Umbilical cord (tissue), 1 donor: ENCODE measurements at regions not wholly inside any gene's neighbourhood (a gene's known extent, or its start where the extent isn't known, plus 50 kb on each side); places are given as distances from the start of the nearest gene placed in this dataset.
"Not testable (repeated sequence)": the region's sequence is repeated elsewhere in the genome, so short reads cannot be mapped to it uniquely, and the experiment has no call there.

ENCODE experiments used
- DNase-seq: peaks from one replicate; pipeline ENCODE4 v3.0.0-alpha.2; 2015; ENCODE audit warnings: low spot score

DNA sequence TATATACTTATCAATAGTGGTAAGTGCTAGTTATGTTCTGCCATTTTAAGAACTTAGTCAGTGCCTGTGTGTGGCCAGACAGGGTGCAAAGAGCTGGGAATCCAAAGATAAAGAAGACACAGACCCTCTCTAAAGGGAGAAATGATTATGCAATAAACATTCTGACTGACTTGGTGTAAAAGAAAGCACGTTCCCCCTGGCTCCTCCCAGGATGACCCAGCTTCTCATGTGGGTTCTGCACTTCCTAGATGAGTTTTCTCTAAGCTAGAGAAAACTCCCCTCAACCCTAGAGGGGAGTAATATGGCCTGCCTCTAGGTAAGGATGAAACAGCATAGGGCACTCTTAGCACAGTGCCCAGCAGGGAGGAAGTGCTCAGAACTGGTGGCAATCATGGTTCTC, 231.2 kb downstream of the VRK1 start:
- DNase-seq: no peak

- no peak for DNase-seq
Observed at GRCh38 chr14:97029800-97030199, 232.6 kb downstream of the VRK1 start.

DNA sequence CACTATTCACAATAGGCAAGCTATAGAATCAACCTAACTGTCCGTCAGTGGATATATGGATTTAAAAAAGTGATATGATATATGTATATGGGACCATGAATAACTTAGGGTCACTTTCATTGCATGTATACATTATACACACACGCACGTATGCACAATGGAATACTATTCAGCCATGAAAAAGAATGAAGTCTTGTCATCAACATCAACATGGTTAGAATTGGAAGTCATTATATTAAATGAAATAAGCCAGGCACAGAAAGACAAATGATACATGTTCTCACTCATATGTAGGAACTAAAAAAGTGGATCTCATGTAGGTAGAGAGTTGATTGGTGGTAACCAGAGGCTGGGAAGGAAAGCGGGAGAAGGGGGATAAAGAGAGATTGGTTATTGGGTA, 234.3 kb downstream of the VRK1 start:
- no peak for DNase-seq

DNA sequence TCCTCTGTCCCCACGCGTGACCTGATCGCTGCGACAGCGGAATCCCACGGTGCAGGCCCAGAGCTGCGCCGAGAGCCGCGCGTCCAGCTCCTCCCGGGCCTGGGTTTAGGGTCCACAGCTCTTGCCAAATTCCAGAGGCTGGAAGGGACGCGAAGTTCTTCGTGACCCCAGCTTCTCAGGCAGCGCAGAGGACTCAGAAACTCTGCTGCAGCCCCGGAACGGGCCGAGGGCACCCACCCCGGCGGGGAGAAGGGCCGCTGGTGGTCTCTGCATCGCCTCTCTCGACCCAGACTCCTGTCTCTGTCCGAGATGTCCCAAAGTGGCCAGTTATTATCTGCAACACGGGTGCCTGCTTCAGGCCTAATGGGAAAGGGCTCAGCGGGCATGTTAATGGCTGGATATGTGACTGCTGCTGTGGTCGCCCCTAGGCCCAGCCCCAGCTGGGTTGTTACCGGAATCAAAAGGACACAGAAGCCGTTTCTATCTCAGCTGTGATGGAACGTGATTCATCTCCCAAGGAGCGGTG, 236.4 kb downstream of the VRK1 start:
- no peak for DNase-seq

DNA sequence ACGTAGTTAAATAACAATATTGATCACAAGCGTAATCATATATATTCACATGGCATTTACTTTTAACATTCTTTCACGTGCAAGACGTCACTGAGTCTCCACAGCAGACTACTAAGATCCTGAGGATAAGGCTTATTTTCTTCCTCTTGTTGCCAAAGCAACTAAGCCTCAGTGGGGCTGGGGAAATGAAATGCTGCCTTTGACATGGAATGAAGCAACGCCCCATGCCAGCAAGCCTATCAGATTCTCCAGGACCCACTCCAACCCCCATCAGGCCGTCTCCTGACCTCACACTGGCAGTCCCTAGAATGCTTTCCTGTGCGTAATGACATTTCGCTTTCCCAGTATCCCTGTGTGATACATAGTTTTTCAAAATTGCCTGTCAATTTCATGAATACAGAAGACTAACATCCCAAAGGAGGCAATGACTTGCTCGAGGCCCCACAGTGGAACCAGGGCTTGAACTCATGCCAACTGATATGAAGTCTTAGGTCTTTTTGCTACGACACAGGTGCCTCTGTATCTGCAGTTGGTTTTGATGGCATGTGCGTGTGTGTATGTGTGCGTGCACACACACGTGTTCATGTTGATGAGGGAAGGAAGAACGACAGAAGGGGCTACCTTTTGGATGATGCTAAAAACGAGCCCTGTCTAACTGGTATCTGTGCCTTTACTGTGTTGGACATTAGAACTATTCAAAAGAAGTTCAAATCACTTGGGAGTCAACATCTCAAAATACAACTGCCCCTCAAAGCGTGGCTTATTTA, 239.1 kb downstream of the VRK1 start:
- DNase-seq: no peak

GRCh38 chr14:97039717-97040363, 242.7 kb downstream of the VRK1 start:
- DNase-seq: no peak

DNA sequence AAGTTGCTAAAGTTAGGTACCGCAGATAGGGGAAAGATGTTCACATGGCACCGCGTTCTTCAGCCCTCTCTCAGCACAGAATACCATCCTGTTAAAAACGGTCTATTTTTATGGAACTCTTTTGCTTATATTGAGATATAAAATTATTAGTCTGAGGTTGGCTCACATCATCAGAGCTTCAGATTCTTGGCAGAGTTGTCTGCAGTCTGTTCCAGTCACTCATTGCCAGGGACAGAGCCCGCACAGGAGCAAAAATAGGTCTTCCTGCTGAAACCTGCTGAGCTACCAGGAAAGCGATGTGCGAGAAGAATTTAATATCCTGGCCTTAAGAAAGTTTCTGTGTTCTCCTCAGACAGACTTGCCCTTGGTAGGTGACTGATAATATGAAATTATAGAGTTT, 249.8 kb downstream of the VRK1 start:
- DNase-seq: no peak

DNA sequence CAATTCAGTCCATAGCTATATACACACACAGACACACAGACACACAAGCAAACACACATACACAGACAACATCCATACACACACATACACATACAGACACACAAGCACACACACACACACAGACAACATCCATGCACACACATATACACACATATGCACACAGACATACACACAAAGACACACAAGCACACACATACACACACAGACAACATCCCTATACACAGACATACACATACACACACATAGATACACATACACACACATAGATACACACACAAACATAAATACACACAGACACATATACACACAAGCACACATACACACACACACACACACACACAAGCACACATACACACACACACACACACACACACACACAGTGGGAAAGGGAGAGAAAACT, 254.8 kb downstream of the VRK1 start:
- no peak for DNase-seq

GRCh38 chr14:97053941-97054340, 256.8 kb downstream of the VRK1 start:
- no peak for DNase-seq

GRCh38 chr14:97055355-97055754, 258.2 kb downstream of the VRK1 start:
- no peak for DNase-seq

GRCh38 chr14:97056086-97056485, 258.9 kb downstream of the VRK1 start:
- no peak for DNase-seq

GRCh38 chr14:97057238-97058073, 260.3 kb downstream of the VRK1 start:
- no peak for DNase-seq

- DNase-seq: no peak
Observed at GRCh38 chr14:97058074-97058467, 260.9 kb downstream of the VRK1 start.

- no peak for DNase-seq
Observed at GRCh38 chr14:97058589-97058988, 261.4 kb downstream of the VRK1 start.

DNA sequence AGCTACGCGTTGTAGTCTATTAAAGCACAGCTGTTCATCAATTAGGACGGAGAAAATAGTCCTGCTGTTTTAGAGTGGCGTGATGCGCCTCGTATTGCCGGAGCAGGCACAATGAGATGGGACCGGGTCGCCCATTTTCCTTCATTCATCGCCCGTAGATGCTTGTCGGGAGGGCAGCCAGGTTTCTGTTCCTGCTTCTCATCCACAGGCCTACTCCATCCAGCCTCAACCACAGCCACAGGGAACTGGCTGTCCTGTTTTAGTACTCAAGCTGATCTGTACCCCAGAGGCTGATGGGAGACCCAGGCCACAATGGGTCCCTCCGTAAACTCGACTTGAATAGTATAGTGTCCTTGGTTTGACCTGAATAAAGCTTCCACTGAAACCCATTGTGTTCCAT, 264.0 kb downstream of the VRK1 start:
- no peak for DNase-seq

DNA sequence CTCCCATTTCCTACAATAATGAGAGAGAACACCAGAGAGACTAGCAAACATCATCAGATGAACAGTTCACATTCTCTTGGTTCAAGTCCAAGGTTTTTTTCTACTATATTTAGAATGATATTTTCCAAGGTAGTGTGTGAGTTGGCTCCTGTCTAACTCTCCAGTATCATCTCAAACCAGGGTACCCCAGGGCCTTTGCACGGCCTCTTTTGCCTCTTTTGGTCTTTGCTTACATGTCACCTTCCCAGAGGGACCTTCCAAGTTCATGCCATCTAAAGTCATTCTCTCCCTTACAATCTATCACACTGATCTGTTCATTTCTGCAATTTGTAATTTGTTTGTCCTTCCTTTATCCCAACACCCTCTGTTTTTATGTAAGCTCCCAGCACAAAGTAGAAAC, 264.5 kb downstream of the VRK1 start:
- DNase-seq: no peak

DNA sequence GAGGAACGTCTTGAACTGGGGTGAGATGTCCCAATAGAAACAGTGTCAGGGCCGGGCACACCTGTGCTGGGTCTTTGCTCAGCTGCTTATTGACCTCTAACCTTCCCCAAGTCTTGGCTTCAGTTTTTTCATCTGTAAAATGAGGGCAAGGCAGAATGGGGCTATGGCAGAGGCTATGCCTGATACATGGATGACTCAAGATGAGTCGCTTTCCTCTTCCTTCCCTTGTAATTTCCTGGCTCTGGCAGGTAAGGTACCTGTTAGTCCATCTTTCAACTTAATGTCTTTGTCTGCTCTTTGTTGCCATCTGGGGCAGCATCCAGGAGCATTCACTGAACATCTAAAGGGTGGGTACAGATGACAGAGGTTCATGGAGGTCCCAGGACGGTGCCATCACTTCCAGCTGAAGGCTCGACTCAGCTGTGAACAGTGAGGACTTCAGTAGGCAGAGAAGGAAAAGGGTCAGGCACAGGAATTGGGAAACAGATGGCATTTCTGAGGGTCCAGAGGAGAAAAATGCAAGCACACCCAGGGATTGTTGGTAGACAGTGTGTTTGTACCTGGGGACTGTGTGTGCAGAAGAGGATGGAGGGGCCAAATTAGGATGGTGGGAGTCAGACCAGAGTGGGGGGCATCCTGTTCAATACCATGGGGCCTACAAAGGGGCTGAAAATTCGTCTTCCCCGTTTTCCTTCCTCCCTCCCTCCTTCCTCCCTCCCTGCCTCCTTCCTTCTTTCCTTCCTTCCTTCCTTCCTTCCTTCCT, 268.3 kb downstream of the VRK1 start:
- DNase-seq: no peak

- no peak for DNase-seq
Observed at GRCh38 chr14:97066068-97066899, 269.1 kb downstream of the VRK1 start.

GRCh38 chr14:97068293-97068692, 271.1 kb downstream of the VRK1 start:
- not testable (repeated sequence) for DNase-seq

DNA sequence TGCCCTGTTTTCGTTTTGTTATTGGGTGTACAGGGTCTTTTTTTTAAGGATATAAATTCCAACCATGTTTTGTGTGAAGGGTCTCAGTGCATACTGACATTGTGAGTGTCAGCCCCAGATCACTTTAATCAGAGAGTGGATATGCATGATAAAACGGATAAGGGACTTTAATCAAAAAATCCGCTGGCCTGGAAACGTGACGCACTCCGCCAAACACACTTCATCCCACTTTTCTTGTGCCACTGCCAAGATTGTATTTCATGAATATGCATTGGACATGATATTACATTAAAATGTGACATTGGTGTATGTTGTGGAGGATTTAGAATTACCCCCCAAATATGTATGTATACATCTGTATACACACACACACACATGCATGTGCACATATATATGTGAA, 273.1 kb downstream of the VRK1 start:
- peak; percentile 20 for DNase-seq

DNA sequence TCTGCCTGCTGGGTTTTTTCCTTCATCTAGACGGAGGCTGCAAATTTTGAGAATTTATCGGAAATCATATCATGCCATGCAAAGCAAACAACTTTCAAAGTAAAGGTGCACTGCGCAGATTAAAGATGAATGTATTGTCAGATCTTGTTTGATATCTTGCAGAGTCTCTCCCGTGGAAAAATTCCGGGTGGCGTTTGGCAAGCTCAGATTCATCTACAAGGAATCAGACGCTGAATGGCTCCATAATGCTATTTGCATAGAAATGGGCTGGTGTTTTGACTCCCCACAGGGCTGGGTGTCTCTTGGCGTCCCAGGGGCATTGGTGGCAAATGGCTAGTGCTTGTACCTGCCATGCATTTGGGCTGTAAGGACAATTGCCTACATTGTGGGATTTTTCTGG, 274.0 kb downstream of the VRK1 start:
- no peak for DNase-seq
